WTC11 (cell line): ENCODE measurements at regions not wholly inside any gene's neighbourhood (a gene's known extent, or its start where the extent isn't known, plus 50 kb on each side); places are given as distances from the start of the nearest gene placed in this dataset.

Experiments used
- ATAC-seq: fragments of 200-7000 bp; cut with Tn5 transposase; 2 replicates; pipeline ENCODE4 v1.10.0; 2021; ENCODE audit warnings: mild to moderate bottlenecking, moderate library complexity
- CTCF ChIA-PET: fragments of 300-600 bp; sonication (Branson Sonifier 250); formaldehyde crosslinking; loops from one replicate; lab custom pipeline; 2021; ENCODE audit warnings: antibody characterized with exemption; lab: Charles Lee
- POLR2A ChIA-PET: fragments of 350-600 bp; sonication (Branson Sonifier 250); formaldehyde crosslinking; loops from one replicate; lab custom pipeline; 2021; ENCODE audit warnings: antibody characterized with exemption; lab: Charles Lee
- DNase-seq: peaks from one replicate; pipeline ENCODE4 v3.0.0; 2021; ENCODE audit warnings: low spot score
- H3K27ac Mint-ChIP-seq: 2 replicates; pipeline ENCODE4 v1.8.0; 2021; ENCODE audit warnings: mixed read lengths
- H3K27me3 Mint-ChIP-seq: 2 replicates; pipeline ENCODE4 v1.8.0; 2021; ENCODE audit warnings: low read depth, mild to moderate bottlenecking, moderate library complexity, mixed read lengths
- H3K36me3 Mint-ChIP-seq: 2 replicates; pipeline ENCODE4 v1.8.0; 2021; ENCODE audit warnings: mixed read lengths
- H3K4me1 Mint-ChIP-seq: 2 replicates; pipeline ENCODE4 v1.8.0; 2022; ENCODE audit warnings: mixed read lengths
- H3K4me3 Mint-ChIP-seq: 2 replicates; pipeline ENCODE4 v1.8.0; 2021; ENCODE audit warnings: mild to moderate bottlenecking, moderate library complexity, mixed read lengths
- H3K9me3 Mint-ChIP-seq: 2 replicates; pipeline ENCODE4 v1.8.0; 2021; ENCODE audit warnings: mixed read lengths
- CREB1 ChIP-seq: sonication (generic); formaldehyde crosslinking; IDR thresholded peaks from 2 replicates; pipeline ENCODE4 v1.8.0; 2023; ENCODE audit warnings: mild to moderate bottlenecking, missing genetic modification reagents
- ESRRA ChIP-seq: sonication (generic); formaldehyde crosslinking; IDR thresholded peaks from 2 replicates; pipeline ENCODE4 v1.8.1; 2022; ENCODE audit warnings: mild to moderate bottlenecking, missing genetic modification reagents, borderline replicate concordance
- GABPB1 ChIP-seq: sonication (generic); formaldehyde crosslinking; IDR thresholded peaks from 2 replicates; pipeline ENCODE4 v1.8.1; 2023; ENCODE audit warnings: mild to moderate bottlenecking, missing genetic modification reagents
- IRF2 ChIP-seq: sonication (generic); formaldehyde crosslinking; IDR thresholded peaks from 2 replicates; pipeline ENCODE4 v1.8.0; 2022; ENCODE audit warnings: low read depth, missing genetic modification reagents, borderline replicate concordance
- MYBL2 ChIP-seq: sonication (generic); formaldehyde crosslinking; IDR thresholded peaks from 2 replicates; pipeline ENCODE4 v1.8.1; 2023; ENCODE audit warnings: mild to moderate bottlenecking, moderate library complexity, missing genetic modification reagents
- NFATC4 ChIP-seq: fragments of 250-450 bp; sonication (Bioruptor Pico); IDR thresholded peaks from 2 replicates; pipeline ENCODE4 v1.9.0; 2021; ENCODE audit warnings: mild to moderate bottlenecking
- NFYB ChIP-seq: sonication (generic); formaldehyde crosslinking; conservative IDR thresholded peaks from 2 replicates; pipeline ENCODE4 v1.8.0; 2022; ENCODE audit warnings: low read depth, missing genetic modification reagents
- NR2C2 ChIP-seq: sonication (generic); formaldehyde crosslinking; IDR thresholded peaks from 2 replicates; pipeline ENCODE4 v1.8.0; 2022; ENCODE audit warnings: mild to moderate bottlenecking, missing genetic modification reagents
- TEAD1 ChIP-seq: sonication (generic); formaldehyde crosslinking; IDR thresholded peaks from 2 replicates; pipeline ENCODE4 v1.8.0; 2022; ENCODE audit warnings: mild to moderate bottlenecking, missing genetic modification reagents
- TP53 ChIP-seq: sonication (generic); formaldehyde crosslinking; IDR thresholded peaks from 2 replicates; pipeline ENCODE4 v1.8.1; 2023; ENCODE audit warnings: mild to moderate bottlenecking, missing genetic modification reagents
- ZBTB21 ChIP-seq: sonication (generic); formaldehyde crosslinking; IDR thresholded peaks from 2 replicates; pipeline ENCODE4 v1.8.1; 2023; ENCODE audit warnings: mild to moderate bottlenecking, missing genetic modification reagents, borderline replicate concordance
- ZNF121 ChIP-seq: sonication (generic); formaldehyde crosslinking; IDR thresholded peaks from 2 replicates; pipeline ENCODE4 v1.8.0; 2023; ENCODE audit warnings: missing genetic modification reagents
- TF ChIP-seq, protein P1 (sequence below): sonication (generic); formaldehyde crosslinking; IDR thresholded peaks from 2 replicates; pipeline ENCODE4 v1.8.1; 2023; ENCODE audit warnings: mild to moderate bottlenecking, missing genetic modification reagents, borderline replicate concordance
- TF ChIP-seq, protein P2 (sequence below): sonication (generic); formaldehyde crosslinking; IDR thresholded peaks from 2 replicates; pipeline ENCODE4 v1.8.1; 2023; ENCODE audit warnings: mild to moderate bottlenecking, missing genetic modification reagents
- TF ChIP-seq, protein P3 (sequence below): sonication (generic); formaldehyde crosslinking; IDR thresholded peaks from 2 replicates; pipeline ENCODE4 v1.8.1; 2022; ENCODE audit warnings: mild to moderate bottlenecking, moderate library complexity, missing genetic modification reagents
- TF ChIP-seq, protein P4 (sequence below): sonication (generic); formaldehyde crosslinking; IDR thresholded peaks from 2 replicates; pipeline ENCODE4 v1.8.0; 2022; ENCODE audit warnings: mild to moderate bottlenecking, missing genetic modification reagents
- TF ChIP-seq, protein P5 (sequence below): fragments of 200-600 bp; IDR thresholded peaks from 2 replicates; pipeline ENCODE4 v1.8.0; 2022; ENCODE audit warnings: antibody characterized with exemption
- TF ChIP-seq, protein P6 (sequence below): fragments of 250-450 bp; sonication (Bioruptor Pico); IDR thresholded peaks from 2 replicates; pipeline ENCODE4 v1.9.0; 2021; ENCODE audit warnings: moderate library complexity, mild to moderate bottlenecking, inconsistent platforms, borderline replicate concordance
- TF ChIP-seq, protein P7 (sequence below): sonication (generic); formaldehyde crosslinking; IDR thresholded peaks from 2 replicates; pipeline ENCODE4 v1.8.1; 2023; ENCODE audit warnings: mild to moderate bottlenecking, missing genetic modification reagents, moderate library complexity
- TF ChIP-seq, protein P8 (sequence below): sonication (generic); formaldehyde crosslinking; IDR thresholded peaks from 2 replicates; pipeline ENCODE4 v1.8.1; 2022; ENCODE audit warnings: mild to moderate bottlenecking, missing genetic modification reagents, moderate library complexity, borderline replicate concordance
- TF ChIP-seq, protein P9 (sequence below): fragments of 250-450 bp; sonication (Bioruptor Pico); IDR thresholded peaks from 2 replicates; pipeline ENCODE4 v1.9.0; 2021; ENCODE audit warnings: mild to moderate bottlenecking
- TF ChIP-seq, protein P10 (sequence below): sonication (generic); formaldehyde crosslinking; IDR thresholded peaks from 2 replicates; pipeline ENCODE4 v1.8.1; 2023; ENCODE audit warnings: mild to moderate bottlenecking, missing genetic modification reagents, moderate library complexity

DNA sequence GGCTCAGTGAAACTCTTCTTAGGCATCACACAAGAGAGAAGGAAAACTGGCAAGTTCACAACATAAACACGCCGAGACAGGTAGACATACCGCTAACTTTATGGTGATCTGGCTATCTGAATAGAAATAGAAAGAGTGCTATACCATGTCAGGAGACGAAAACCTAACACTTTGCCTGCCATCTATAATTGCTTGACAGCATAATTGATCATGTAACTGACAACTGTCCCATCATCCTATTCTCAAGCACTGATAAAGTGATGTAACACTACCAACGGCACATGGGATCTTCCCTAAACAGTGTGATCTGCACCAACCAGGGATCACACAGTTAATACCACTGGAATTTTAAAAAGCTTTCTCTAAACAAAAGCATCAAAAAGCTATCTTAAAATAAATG lies 270.9 kb upstream of the NSMCE3 start:
- H3K36me3 Mint-ChIP-seq = no peaks in the 10 kb centered on the region; the same call in 1 of the 2 replicates
- H3K4me3 Mint-ChIP-seq = no peak overlapping the region
- no peaks in the 10 kb centered on the region for H3K27me3 Mint-ChIP-seq
- H3K9me3 Mint-ChIP-seq = peaks cover under 1% of the 10 kb centered on the region
- ATAC-seq (no peak), DNase-seq (no peak)
- ChIA-PET CTCF (interaction anchor here (2.7 kb wide), 1 partner anchor 400 kb away, joined by 9 read pairs; no protein-coding TSS in a partner anchor), POLR2A (no interaction called here)
- no peak overlapping the region for H3K27ac Mint-ChIP-seq
- peaks cover 14% of the 10 kb centered on the region for H3K4me1 Mint-ChIP-seq
- TF ChIP-seq TEAD1 (CRISPR knock-in tag) (no peak), TP53 (no peak), ZBTB21 (CRISPR knock-in tag) (no peak), NFYB (CRISPR knock-in tag) (no peak)
- TF ChIP-seq, protein P1, sequence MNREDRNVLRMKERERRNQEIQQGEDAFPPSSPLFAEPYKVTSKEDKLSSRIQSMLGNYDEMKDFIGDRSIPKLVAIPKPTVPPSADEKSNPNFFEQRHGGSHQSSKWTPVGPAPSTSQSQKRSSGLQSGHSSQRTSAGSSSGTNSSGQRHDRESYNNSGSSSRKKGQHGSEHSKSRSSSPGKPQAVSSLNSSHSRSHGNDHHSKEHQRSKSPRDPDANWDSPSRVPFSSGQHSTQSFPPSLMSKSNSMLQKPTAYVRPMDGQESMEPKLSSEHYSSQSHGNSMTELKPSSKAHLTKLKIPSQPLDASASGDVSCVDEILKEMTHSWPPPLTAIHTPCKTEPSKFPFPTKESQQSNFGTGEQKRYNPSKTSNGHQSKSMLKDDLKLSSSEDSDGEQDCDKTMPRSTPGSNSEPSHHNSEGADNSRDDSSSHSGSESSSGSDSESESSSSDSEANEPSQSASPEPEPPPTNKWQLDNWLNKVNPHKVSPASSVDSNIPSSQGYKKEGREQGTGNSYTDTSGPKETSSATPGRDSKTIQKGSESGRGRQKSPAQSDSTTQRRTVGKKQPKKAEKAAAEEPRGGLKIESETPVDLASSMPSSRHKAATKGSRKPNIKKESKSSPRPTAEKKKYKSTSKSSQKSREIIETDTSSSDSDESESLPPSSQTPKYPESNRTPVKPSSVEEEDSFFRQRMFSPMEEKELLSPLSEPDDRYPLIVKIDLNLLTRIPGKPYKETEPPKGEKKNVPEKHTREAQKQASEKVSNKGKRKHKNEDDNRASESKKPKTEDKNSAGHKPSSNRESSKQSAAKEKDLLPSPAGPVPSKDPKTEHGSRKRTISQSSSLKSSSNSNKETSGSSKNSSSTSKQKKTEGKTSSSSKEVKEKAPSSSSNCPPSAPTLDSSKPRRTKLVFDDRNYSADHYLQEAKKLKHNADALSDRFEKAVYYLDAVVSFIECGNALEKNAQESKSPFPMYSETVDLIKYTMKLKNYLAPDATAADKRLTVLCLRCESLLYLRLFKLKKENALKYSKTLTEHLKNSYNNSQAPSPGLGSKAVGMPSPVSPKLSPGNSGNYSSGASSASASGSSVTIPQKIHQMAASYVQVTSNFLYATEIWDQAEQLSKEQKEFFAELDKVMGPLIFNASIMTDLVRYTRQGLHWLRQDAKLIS (CRISPR knock-in tag) = no peak
- TF ChIP-seq, protein P2, sequence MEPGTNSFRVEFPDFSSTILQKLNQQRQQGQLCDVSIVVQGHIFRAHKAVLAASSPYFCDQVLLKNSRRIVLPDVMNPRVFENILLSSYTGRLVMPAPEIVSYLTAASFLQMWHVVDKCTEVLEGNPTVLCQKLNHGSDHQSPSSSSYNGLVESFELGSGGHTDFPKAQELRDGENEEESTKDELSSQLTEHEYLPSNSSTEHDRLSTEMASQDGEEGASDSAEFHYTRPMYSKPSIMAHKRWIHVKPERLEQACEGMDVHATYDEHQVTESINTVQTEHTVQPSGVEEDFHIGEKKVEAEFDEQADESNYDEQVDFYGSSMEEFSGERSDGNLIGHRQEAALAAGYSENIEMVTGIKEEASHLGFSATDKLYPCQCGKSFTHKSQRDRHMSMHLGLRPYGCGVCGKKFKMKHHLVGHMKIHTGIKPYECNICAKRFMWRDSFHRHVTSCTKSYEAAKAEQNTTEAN (CRISPR knock-in tag) = no peak

DNA sequence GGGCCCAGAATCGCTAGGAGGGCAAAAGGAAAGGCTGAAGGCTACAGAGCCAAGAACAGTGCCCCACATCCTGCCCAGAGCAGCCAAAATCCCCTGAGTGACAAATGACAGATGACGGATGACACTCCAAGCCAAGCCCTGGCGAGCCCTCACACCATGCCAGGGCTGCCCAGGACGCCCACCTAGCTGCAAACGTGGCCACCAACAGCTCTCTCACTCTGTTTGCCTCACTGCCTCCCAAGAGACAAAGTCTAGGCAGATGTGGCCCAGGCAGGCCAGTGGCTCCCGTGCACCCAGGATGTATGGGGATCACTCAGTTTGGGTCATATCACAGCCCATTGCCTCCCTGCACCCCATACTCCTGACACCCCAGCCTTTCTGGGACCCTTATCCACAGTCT lies 270.1 kb upstream of the NSMCE3 start:
- ATAC-seq (no peak), DNase-seq (no peak)
- Mint-ChIP-seq H3K9me3 (no peaks in the 10 kb centered on the region), H3K27ac (no peak overlapping the region), H3K36me3 (no peaks in the 10 kb centered on the region), H3K4me3 (no peak overlapping the region), H3K4me1 (peaks cover 15% of the 10 kb centered on the region), H3K27me3 (no peaks in the 10 kb centered on the region)
- TF ChIP-seq IRF2 (CRISPR knock-in tag) (no peak), CREB1 (no peak), MYBL2 (CRISPR knock-in tag) (no peak), GABPB1 (CRISPR knock-in tag) (no peak), ESRRA (CRISPR knock-in tag) (no peak), NFATC4 (CRISPR knock-in tag) (no peak), ZNF121 (CRISPR knock-in tag) (no peak), NR2C2 (CRISPR knock-in tag) (no peak)
- TF ChIP-seq, protein P3, sequence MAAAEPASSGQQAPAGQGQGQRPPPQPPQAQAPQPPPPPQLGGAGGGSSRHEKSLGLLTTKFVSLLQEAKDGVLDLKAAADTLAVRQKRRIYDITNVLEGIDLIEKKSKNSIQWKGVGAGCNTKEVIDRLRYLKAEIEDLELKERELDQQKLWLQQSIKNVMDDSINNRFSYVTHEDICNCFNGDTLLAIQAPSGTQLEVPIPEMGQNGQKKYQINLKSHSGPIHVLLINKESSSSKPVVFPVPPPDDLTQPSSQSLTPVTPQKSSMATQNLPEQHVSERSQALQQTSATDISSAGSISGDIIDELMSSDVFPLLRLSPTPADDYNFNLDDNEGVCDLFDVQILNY = no peak
- TF ChIP-seq, protein P4, sequence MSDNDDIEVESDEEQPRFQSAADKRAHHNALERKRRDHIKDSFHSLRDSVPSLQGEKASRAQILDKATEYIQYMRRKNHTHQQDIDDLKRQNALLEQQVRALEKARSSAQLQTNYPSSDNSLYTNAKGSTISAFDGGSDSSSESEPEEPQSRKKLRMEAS = no peak
- TF ChIP-seq, protein P5, sequence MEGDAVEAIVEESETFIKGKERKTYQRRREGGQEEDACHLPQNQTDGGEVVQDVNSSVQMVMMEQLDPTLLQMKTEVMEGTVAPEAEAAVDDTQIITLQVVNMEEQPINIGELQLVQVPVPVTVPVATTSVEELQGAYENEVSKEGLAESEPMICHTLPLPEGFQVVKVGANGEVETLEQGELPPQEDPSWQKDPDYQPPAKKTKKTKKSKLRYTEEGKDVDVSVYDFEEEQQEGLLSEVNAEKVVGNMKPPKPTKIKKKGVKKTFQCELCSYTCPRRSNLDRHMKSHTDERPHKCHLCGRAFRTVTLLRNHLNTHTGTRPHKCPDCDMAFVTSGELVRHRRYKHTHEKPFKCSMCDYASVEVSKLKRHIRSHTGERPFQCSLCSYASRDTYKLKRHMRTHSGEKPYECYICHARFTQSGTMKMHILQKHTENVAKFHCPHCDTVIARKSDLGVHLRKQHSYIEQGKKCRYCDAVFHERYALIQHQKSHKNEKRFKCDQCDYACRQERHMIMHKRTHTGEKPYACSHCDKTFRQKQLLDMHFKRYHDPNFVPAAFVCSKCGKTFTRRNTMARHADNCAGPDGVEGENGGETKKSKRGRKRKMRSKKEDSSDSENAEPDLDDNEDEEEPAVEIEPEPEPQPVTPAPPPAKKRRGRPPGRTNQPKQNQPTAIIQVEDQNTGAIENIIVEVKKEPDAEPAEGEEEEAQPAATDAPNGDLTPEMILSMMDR = no peak
- TF ChIP-seq, protein P6, sequence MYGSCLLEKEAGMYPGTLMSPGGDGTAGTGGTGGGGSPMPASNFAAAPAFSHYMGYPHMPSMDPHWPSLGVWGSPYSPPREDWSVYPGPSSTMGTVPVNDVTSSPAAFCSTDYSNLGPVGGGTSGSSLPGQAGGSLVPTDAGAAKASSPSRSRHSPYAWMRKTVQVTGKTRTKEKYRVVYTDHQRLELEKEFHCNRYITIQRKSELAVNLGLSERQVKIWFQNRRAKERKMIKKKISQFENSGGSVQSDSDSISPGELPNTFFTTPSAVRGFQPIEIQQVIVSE = no peak
- TF ChIP-seq, protein P7, sequence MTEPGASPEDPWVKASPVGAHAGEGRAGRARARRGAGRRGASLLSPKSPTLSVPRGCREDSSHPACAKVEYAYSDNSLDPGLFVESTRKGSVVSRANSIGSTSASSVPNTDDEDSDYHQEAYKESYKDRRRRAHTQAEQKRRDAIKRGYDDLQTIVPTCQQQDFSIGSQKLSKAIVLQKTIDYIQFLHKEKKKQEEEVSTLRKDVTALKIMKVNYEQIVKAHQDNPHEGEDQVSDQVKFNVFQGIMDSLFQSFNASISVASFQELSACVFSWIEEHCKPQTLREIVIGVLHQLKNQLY (CRISPR knock-in tag) = no peak
- TF ChIP-seq, protein P8, sequence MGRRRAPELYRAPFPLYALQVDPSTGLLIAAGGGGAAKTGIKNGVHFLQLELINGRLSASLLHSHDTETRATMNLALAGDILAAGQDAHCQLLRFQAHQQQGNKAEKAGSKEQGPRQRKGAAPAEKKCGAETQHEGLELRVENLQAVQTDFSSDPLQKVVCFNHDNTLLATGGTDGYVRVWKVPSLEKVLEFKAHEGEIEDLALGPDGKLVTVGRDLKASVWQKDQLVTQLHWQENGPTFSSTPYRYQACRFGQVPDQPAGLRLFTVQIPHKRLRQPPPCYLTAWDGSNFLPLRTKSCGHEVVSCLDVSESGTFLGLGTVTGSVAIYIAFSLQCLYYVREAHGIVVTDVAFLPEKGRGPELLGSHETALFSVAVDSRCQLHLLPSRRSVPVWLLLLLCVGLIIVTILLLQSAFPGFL (CRISPR knock-in tag) = no peak
- TF ChIP-seq, protein P9, sequence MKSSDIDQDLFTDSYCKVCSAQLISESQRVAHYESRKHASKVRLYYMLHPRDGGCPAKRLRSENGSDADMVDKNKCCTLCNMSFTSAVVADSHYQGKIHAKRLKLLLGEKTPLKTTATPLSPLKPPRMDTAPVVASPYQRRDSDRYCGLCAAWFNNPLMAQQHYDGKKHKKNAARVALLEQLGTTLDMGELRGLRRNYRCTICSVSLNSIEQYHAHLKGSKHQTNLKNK = no peak
- TF ChIP-seq, protein P10, sequence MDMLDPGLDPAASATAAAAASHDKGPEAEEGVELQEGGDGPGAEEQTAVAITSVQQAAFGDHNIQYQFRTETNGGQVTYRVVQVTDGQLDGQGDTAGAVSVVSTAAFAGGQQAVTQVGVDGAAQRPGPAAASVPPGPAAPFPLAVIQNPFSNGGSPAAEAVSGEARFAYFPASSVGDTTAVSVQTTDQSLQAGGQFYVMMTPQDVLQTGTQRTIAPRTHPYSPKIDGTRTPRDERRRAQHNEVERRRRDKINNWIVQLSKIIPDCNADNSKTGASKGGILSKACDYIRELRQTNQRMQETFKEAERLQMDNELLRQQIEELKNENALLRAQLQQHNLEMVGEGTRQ (CRISPR knock-in tag) = no peak
- POLR2A ChIA-PET = no interaction called here
- CTCF ChIA-PET = interaction anchor here (0.7 to 0.9 kb wide), 2 partner anchors 29 to 88 kb away, joined by 3 to 5 read pairs; no protein-coding TSS in a partner anchor
